ENCODE measurements at regions not wholly inside any gene's neighbourhood (a gene's known extent, or its start where the extent isn't known, plus 50 kb on each side); places are given as distances from the start of the nearest gene placed in this dataset.

DNA sequence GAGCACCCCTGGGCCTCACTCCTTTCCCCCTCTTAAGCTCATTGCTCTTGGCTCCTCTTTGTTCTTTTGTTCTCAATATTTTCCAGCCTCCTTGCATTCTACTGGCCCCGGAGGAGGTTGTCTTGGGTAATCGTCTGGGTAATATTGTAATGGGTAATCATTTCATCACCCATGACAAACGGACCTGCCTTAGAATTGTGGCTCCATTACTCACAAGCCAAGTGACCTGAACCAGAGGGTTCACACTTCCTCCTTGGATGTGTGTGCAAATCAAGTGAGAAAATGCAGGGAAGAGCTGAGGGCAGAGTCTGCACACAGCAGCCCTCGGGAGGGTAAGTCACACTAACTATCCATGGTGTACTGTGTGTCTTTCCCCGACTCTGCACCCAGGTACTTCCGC is 305.0 kb downstream of the BUD13 start:
- no peak for DNase-seq

DNA sequence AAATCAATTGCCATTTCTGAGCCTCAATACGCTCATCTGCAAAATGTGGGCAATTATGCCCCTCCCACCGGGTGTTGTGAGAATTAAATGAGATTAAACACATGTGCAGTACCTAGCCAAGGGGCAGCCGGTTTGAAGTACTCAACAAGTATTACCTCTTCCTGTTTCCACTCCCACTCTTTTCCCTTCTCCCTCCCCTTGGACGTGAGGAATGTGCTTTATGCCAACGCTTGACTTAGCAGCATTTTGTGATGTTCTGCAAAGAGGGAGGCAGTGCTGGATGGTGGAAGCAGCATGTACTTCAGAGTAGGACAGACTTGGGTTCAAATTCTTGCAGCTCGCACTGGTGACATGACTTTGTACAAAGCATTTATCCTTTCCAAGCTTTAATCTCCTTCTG is 306.0 kb downstream of the BUD13 start:
- DNase-seq: peak; percentile 6

DNA sequence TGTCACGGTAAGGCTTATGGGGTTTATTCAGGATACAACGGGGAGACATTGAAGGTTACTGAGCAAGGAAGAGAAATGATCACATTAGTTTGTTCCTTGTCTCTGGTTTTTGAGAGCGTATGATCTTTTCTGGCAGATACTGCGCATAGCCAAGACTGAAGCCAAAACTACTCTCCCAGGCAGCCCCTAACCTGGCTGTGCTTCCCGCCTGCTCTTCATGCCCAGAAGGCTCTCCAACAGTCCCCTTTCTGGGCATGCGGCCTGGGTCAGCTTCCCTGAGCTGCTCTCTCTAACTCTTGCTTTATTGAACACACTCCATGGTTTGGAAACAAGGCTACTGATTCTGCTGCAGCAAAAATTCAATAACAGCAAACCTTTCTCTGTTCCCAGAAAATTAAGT is 306.6 kb downstream of the BUD13 start:
- no peak for DNase-seq

DNA sequence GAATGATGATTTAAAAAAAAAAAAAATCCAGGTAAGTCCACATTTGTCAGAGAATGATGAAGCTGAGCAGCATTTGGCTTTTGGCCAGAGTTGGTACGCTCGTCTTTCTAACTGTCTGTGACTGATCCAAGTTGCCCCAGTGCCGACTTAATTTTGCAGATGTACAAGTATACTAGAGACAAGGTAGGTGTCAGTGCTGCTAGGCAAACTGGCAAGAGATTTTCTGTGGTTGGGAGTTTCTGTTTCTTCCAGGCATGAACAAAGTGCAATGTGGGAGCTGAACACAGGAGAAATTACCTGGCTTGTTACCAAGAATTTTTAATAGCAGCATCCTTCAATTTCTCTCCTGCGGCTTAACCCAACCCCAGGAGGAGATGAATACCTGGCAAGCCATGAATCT is 307.7 kb downstream of the BUD13 start:
- no peak for DNase-seq

DNA sequence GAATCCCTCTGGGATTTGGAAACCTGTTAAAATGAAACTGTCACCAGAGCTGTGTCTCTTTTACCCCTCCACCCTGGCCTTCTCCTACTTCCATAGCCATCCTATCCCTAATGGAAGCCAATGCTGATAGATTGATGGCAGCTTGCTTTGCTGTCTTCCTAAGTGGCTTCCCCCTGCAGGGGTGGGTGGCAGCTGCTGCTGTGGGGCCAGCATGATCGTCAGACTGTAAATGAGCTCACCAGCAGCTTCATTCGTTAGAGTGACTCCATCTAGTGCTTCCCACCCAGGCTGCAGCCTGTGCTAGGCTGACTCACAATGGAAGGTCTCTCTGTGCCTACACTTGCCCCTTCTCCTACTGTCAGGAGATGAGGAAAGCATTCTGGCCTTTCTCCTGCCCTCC is 311.0 kb downstream of the BUD13 start:
- peak; percentile 7 for DNase-seq

DNA sequence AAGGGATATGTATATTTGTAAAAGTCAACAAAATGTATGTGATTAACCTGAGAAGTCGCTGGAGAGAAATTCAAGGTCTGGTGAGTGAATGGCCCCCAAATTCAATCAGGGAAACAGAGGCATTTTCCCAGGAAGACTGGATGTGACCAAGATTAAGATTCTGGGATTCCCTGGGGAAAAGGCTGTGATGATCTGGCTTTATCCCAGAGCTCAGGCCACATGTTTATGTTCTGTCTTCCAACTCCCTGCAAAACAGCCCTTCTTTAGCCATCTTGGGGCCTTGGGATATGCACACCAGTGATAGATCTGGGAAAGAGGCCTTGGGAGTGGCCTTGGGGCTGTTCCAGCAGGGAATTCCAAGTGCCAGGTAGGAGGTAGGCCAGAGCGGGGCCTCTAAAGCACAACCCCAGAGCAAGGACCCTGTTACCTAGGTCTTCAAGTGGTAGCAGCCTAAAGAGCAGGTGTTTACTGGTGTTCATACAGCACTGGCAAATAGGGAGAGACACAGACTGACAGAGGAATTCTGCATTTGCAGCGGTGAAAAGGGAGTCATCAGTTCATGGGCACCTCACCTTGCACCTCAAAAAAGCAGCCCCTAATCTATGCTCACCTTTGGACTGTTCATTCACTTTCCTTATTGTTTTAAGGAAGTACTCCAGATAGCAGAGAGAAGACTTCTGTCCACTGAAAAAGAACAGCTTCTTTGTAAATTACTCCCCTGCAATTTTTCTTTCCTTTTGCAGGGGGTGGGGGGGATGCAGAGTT is 312.4 kb downstream of the BUD13 start:
- DNase-seq: no peak

DNA sequence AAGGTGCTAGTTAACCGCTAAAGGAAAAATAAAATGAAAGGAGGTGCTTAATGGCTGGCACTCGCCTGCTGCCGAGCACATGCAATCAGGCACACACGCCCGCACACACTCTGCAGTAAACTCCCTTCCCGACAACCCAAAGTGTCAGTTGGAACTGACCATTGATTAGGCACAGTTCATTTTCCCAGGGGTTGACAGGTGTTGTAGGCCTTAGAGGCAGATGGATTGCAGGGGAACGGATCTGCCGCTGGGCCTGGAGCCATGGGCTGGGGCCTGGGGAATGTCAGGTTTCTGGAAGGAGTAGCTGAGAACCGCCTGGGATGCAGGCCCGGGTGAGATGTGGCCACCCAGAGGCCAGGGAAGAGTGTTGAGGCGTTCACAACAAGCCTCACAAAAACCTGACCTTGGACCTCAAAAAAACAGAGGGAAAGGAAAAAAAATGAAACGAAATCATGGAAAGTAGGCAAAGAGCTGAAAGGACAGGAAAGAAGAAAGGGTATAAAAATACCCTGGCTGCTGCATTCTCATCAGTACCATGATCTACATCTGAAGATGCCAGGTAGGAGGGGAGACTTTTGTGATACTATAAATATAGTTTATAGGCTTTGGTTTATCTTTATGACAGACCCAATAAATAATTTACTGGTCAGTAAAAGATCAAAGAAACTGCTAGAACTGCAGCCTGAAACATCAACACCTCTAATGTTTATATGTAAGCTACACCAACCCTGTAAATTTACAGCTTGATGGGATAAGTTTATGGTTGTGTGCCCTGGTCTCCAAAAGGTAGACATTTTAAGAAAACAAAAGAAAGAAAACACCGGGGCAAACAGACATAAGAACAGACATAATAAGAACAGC is 313.4 kb downstream of the BUD13 start:
- DNase-seq: no peak

DNA sequence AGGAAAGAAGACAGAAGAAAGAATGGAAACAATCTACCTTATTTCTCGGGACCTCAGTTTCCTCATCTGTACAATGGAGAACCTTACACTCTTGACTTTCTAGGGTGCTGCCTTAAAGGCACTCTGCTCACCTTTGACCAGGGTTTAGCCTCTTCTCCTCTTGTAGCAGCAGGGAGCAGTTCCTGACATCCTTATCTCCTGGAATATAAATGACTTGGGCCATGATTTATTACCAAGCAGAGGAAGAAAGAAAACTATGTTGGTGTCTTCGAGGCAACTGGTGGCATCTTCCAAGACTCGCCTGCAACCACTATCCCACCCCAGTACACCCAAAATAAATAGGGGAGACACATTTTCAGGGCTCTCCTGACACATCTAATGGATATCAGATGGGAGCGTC is 314.2 kb downstream of the BUD13 start:
- no peak for DNase-seq

DNA sequence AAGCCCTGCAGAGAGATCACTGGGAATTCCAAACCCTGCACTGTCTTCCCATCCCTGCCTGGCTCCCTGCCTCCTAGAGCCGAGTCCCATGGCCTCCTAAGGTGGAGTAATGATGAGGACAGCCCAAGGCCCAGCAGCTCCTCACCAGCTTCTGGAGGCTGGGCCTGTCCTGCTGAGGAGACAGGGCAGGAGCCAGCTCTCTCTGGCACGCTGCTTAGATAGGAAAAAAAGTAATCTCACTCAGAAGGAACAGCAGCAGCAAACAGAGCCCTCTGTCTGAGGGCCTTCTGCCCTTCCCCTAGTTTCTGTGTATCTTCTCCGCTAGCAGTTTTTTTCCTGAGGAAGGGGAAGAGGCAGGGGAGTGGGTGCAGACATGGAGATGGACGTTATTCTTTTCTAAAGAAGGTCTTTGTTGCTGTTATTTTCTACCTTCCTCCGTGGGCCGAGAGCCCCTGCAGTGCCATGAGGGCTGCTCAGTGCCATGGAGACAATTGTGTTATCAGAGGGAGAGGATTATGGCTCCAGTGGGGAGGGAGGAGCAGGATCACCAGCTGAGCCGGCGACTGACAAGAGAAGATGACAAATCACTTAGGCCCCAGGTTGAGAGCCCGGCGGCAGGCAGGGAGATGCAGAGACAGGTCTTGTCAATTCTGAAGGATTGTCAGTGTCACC is 315.3 kb downstream of the BUD13 start:
- DNase-seq: no peak

DNA sequence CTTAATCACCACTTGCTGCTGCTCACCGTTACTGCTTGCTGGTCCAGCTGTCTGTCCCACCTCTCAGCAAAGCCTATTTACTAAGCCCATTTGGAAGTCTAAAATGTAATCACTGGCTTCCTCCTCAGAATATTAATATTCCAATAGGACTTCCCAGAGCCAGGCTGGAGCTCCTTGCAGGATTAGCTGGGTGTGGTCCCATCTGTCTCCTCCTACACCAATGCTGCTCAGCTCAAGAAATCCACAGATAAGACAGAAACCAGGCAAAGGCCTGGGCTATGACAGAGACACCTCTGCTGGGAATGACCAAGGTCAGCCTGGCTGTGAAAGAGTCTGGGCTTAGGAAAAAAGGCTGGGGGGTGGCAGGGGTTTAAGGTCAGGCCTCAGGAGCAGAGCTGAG is 317.8 kb downstream of the BUD13 start:
- DNase-seq: no peak

DNA sequence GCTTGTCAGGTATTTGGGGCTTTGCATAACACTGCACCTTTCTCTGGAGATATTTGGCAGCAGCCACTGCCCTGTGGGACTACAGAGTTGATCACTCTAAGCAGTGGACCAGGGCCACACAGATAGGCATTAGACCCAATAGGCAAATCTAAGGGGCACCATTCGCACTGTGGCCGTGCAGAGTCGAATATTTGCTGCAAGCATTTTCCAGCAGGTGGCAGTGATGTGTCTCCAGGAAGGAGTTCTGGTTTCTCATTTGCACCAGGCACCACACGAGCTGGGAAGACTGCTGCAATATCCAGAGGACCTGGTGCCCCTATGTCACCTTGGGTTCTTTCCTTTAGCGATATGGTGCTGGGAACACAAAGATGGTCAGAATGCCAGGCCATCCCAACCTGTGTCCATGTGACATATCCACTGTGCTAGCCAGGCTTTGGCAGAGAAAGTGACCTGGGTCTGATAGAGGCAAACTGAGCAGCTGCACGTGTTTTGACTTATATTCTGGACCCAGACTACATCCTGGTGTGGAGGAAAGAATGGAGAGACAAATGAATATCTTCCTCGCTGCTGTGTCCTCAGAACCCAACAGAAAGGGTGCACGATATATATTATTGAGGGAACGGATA is 318.7 kb downstream of the BUD13 start:
- DNase-seq: peak; percentile 81

DNA sequence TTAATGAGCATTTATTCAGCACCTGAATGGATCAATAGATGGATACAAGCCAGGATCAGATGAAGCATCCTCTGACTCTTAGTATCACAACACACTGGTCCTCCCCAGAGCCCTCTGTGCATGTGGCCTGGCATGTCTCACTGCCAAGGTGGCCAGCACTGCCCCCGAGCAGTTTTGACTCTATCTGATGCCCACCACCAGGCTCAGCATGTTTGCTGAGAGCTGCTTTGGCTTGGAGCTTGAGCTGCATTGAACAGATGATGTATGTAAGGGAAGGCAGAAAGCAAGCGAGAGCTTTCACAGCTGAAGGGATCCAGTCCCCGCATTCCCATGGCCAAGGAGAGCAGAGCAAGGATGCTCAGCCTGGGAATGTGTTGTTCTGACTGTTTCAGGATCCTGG is 320.3 kb downstream of the BUD13 start:
- DNase-seq: no peak

DNA sequence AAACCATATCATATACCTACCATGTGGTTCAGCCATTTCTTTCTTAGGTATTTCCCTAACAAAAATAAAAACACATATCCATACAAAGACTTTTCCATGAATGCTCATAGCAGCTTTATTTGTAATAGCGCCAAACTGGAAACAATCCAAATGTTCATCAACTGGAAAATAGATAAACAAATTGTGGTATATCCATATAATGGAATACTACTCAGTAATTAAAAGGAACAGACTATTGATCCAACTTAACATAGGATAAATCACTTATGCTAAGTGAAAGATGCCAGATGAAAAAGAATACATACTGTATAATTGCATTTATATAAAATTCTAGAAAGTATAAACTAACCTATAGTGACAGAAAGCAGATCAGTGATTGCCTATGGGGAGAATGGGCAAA is 323.3 kb downstream of the BUD13 start:
- DNase-seq: no peak

DNA sequence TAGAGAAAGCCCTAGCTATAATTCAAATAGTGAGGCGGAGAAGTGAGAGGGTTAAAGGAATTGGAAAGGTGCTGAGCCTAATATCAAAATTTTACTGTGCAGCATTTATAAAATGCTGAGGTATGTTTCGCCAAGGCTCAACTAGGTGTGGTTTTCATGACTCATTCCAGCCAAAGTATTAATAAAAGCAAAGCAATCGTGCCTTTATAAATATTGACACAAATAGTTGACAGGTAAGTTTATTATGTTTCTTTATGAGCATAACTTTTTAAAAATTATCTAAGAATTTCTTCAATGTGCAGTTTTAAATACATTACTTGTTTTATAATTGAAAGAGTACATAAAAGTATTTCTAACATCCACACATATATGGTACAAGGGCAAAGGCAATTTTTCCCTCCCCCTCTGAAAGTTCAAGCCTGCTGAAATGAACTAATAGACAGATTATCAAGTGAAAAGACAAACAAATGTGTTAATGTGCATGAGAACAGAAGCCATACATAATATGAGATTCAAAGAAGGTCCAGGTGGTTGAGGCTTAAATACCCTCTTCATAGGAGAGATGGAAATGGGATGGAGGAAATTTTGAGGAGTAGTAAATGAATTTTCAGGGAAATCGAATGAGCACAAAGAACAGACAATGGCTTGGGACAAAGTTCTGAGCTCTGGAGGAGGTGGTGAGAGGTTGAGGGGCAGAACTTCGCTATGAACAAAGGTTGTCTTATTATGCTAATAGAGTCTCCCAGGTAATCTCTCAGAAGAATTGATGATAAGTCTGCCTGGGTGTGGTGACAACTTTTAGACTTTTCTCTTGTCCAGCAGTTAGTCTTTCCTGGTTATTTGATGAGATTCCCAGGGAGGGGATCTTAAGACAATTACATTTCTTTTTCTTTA is 326.5 kb downstream of the BUD13 start:
- no peak for DNase-seq

DNA sequence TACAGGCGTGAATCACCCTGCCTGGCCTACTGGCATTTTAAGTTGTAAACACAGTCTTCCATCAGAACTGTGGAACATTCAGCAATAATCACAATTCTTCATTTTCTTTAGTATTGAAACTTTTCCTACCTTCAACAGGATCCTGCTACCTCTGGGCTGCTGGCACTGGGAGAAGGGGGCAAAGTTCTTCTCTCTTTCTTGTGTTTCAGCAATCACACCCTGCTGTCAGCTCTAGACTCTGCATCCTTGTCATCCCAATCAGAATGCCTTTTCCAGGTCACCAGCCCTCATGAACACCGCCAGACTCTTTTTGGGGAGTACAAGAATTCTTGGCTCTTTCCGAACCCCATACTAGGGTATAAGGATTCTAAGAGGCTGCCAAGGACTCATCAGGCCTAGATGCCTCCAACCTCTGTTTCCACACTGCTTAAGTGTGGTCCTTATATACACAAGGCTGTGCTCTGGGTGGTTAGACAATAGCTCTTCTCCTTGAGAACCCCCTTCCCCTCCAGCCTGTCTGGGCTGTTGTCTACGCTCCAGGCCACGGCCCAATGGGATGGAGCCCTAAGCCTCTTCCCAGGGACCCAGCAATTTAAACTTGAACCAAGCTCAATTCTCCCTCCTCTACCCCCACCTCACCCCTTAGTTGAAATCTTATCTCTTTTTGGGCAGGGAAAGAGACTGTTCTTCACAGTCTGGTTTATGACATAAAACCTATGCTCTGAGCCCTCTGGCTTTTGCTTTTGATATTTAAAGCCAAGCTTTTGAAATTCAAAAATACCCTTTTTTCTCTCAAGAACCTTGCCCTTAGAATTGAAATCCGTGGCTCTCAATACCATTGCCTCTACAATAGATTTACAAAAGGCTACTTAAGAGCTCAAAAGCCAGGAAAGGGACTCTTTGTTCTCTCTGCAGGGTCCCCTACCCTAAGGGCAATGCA is 327.4 kb downstream of the BUD13 start:
- DNase-seq: no peak

DNA sequence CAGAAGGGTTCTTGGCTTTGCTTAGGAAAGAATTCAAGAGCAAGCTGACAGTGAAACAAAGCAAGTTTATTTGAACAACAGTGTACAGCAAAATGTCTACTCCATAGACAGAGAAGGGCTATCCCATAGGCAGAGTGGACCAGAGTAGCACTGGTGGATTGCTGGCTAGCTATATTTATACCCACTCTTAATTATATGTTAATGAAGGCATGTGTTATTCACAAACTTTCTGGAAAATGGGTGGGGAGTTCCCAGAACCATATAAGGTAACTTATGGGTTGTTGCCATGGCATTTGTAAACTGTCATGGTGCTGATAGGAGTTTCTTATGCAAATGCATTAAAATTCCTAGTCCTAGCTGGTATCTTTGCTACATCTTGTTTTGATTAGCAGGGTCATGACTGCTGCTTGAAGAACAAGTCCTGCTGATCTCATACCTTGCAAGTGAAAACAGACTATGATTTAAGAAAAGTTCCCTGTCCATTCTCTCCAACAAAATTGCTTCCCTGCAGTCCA is 330.5 kb downstream of the BUD13 start:
- DNase-seq: no peak

DNA sequence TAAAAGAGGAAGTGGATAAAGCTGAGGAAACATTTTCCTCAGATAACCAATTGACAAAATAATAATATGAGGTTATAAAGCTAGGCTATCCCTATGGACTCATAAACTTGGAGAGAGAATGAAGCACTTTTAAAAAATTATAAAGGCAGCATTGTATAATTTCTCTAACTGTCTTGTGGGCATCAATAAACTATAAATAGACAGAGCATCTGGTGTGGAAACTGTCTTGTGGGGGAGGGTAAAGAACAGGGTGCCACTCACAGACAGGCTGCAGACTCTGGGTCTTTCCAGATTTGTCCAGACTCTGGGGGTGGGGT is 333.5 kb downstream of the BUD13 start:
- no peak for DNase-seq

DNA sequence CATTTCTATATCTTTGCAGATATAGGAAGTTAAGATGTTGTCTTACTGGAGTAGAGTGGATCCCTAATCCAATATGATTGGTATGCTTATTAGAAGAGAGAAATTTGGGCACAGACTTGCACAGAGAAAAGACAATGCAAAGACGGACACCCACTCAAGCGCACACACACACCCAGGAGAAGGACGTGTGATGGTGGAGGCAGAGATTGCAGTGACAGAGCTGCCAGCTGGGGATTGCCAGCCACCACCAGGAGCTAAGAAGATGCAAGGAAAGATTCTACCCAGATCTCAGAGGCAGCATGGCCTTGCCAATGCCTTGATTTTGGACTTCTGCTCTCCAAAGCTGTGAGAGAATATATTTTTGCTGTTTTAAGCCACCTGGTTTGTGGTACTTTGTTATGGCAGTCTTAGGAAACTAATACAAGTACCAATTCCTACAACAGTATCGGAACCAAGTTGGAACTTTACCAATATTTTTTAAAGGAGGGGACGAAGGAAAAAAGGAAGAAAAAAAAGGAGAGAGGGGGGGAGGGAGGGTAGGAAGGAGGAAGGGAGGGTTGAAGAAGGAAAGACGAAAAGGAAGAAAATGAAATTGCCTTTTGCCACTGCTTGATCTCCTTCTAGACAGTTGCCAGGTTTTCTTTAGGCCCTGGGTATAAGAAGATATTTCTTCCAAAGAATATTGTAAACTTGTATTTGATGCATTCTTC is 334.0 kb downstream of the BUD13 start:
- no peak for DNase-seq

DNA sequence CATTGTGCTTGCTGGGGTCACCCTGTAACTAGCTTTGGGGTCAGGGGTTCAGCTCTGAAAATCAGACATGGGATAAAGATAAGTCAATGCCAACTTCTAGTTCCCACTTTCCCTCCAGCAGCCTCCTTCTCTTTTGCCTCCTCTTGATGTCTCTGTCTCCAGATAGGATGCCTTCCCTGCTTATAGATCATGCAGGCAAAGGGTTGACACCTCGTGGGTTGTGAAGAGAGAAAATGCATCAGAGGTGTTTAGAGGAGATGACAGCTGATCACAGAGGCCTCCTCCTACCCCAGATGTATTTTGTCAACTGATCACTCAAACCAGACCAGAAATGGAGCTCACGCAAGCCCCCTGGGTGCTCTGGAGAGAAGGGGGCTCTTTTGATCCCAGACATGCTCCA is 337.8 kb downstream of the BUD13 start:
- no peak for DNase-seq

DNA sequence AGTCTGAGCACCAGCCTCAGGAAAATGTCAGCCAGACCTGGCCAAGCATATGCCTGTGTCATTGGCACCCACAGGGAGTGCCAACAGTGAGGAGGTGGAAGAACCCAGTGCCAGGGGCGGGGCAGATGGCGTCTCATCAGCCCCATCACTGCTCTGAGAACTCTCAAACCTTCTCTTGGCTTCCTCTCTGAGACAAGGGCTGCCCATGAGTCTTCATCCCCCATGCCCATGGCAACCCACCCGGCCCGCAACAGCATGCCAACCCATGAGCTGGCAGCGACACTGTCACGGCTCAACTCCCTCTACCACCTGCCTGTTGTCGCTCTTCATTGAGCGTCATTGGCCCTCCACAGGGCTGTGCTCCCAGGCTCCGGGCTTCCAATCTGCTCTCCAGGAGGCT is 340.5 kb downstream of the BUD13 start:
- no peak for DNase-seq
